GM04504 (cell line): ENCODE measurements at regions not wholly inside any gene's neighbourhood (a gene's known extent, or its start where the extent isn't known, plus 50 kb on each side); places are given as distances from the start of the nearest gene placed in this dataset.
"Not testable (repeated sequence)": the region's sequence is repeated elsewhere in the genome, so short reads cannot be mapped to it uniquely, and the experiment has no call there.

Experiments used
- DNase-seq: peaks from one replicate; pipeline ENCODE4 v3.0.0-alpha.2; 2012; ENCODE audit warnings: low read depth

GRCh38 chr16:13630374-13630773 is 289.6 kb upstream of the ERCC4 start:
- no peak for DNase-seq

DNA sequence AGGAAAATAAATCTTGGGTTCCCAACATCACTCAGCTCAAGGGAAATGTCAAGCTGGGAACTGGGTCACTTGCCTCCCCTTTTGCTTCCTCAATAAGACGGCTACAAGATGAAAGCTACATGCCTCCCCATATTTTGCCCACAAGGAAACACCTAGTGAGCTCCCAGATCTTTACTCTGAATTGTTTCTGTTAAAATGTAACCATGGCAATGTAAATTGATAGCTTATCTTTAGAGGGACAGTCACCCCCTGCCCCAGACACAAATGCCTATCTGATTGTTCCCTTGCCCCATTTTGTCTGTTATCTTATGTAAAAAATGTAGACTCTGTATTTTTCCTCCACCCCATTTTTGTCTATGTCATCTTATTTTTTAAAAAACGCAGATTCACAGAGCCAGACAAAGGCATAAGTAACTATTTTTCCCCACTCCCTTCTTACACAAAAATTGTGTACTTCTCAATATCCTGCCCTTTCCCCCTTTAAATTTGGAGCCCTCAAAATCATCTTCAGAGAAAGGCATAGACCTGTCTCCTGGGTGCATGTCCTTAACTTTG is 288.7 kb upstream of the ERCC4 start:
- DNase-seq, result no peak

- DNase-seq, result no peak
These were observed 288.0 kb upstream of the ERCC4 start for GRCh38 chr16:13631916-13632315.

GRCh38 chr16:13632504-13632903 is 287.4 kb upstream of the ERCC4 start:
- DNase-seq, result not testable (repeated sequence)

- no peak for DNase-seq
These were observed 286.5 kb upstream of the ERCC4 start for GRCh38 chr16:13633391-13633861.

GRCh38 chr16:13634253-13634652 is 285.7 kb upstream of the ERCC4 start:
- no peak for DNase-seq

DNA sequence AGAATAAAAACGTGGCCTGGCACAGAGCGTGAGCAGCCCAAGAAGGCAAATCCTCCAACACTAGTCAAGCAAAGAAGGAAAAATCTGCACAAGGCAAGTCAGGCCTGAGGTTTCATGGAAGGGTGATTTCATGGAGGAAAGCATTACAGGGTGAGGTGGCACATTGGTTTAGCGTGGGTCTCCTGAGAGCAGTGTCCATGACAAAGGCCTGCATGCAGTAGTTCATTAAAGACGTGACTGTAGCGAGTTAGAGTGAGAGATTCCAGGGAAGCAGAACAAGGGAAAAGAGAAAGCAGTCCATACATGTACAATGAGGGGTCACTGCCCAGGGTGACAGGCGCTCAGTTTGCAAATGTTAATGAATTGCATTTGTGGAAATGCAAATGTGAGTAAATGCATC is 285.0 kb upstream of the ERCC4 start:
- DNase-seq, result no peak

DNA sequence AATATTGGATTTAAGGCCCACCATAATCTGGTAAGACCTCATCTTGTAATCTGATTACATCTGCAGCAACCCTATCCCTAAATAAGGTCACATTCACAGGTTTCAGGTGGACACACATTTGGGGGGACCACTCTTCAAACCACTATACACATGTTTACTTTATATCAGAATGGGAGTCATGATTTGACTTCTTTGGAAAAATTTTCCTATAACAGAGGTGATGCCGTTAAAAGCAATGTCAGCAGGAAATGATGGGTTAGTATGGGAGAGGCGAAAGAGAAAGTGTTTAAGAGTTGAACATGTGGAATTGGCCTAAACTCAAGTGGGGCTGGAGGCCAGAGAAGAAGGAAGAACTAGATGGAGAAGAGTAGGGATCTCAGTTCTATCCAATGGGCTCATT is 281.7 kb upstream of the ERCC4 start:
- no peak for DNase-seq

DNA sequence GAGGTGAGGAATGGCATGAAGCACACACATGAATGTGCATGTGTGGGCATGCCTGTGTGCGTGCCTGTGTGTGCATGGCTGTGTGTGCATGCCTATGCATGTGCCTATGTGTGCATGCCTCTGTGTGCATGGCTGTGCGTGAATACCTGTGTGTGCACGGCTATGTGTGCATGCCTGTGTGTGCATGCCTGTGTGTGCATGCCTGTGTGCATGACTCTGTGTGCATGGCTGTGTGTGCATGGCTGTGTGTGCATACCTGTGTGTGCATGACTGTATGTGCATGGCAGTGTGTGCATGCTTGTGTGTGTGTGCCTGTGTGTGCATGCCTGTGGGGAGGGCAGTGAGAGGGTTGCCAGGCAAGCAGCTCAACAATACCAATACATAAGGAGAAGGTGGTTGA is 276.5 kb upstream of the ERCC4 start:
- no peak for DNase-seq

DNA sequence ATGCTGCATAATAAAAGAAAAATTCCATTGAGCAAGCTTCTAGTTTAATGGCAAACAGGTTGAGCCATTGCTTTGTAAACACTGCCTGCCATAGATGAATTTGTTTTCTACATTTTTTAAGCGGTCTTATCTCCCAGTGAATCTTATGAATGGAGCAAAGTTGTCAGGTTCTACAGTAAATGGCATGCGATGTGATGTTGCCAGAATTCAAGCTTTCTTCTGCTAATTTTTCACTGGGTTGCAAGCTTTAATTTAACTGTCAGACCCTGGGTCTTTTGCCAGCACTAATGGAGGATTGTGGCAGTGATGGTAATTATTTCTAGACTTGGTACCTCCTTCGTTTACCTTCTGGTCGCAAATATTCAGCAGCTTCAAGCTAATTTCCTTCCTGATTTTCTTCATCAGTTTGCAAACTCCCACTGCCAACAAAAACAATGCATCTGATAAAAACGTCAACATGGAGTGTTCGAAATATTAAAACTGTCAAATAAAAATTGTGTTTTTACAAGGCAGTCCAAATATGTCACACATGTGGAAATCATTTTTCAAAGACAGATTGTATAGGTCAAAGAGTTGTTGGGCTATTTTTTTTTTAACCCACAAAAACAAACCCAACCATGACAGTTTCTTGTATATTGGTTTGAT is 274.2 kb upstream of the ERCC4 start:
- DNase-seq, result no peak

DNA sequence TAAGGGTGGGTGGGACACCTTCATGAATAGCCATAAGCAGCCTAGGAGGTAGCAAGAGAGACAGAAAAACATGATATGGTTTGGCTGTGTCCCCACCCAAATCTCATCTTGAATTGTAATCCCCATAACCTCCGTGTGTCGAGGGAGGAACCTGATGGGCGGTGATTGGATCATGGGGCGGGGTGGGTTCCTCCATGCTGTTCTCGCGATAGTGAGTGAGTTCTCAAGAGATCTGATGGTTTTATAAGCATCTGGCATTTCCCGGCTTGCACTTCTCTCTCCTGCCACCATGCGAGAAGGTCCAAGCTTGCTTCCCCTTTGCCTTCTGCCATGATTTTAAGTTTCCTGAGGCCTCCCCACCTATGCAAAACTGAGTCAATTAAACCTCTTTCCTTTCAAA is 259.1 kb upstream of the ERCC4 start:
- DNase-seq, result no peak

DNA sequence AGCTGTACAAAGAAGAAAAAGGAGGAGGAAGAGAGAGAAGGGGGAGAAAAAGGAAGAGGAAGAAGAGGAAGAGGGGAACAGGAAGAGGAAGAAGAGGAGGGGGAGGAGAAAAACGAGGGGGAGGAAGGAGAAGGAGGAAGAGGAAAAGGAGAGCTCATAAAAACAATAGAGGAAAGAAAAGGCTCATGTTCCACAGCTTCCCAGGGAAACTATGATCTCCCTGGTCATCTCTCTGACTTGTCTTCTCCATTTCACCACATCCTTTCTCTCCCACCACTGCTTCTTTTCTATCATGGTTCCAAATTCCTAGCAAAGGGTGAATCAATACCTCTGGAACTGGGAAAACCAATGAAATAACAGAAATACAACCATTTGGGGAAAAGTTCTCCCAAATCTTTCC is 254.1 kb upstream of the ERCC4 start:
- no peak for DNase-seq

DNA sequence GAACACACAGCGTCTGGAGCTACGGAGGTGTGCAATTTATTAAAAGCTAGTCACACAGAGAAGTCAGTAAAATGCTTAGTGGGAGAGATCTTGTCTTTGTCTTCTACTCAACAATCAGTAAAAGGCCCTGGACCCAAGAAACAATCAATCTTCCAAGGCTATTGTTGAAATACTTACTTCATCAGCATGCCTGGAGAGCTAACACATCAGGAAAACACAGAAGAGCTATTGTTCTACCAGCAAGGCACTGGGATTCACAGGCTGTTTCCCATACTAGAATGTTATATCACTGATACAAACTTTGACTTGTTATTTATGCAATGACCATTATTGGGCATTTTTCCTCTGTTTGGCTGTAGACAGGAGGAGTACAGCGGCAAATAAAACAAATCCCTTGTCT is 247.8 kb upstream of the ERCC4 start:
- DNase-seq, result no peak

GRCh38 chr16:13680021-13680889 is 239.7 kb upstream of the ERCC4 start:
- DNase-seq, result no peak

DNA sequence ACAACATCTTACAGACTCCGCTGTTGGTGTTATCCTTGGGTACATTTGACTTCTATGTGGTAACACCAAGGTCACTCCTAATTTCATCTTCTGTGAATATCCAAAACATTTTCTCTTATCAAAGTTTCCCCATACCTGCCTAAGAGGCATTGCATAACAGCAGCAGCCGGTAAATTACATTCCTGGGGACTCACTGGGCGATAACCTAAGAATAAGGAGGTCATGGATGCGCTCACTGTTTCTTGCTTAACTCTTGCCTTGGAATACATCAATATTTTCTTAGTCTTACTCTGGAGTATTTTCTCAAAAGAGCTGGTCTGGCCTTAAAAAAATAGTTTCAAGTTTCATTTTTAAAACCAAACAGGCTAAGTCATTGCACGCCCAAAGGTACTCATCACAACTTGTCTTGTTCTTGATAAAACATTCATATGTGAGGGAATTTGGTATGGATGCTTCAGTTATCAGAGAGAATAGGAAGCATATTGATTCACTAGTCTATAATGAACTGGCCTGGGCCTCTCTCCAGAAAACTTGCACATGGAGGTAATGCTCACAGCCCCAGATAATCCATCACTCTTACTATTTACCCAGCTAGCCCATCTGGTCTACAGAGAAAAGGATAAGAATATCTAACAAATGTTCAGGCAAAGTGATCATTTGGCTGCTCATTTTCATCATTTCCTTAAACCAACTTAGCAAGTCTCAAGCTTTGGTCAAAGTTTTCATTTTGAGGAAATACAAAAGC is 235.0 kb upstream of the ERCC4 start:
- no peak for DNase-seq

DNA sequence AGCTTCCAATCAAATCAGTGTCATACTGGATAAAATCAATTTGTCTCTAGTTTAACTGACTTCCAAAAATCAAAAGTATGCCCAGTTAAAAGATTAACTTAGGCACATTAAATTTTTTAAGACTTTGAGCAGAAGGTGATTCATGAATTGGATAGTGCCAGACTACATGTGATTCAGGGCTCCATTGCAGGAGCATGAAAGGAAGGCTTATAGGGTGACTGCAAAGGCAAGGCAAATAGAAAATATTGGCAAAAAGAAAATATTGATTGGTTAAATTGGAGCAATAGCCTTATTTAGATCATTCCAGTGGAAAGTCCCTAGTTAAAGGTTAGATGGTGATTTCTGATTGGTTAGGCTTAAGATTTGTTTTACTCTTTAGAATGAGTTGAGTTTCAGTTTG is 223.9 kb upstream of the ERCC4 start:
- DNase-seq, result no peak

DNA sequence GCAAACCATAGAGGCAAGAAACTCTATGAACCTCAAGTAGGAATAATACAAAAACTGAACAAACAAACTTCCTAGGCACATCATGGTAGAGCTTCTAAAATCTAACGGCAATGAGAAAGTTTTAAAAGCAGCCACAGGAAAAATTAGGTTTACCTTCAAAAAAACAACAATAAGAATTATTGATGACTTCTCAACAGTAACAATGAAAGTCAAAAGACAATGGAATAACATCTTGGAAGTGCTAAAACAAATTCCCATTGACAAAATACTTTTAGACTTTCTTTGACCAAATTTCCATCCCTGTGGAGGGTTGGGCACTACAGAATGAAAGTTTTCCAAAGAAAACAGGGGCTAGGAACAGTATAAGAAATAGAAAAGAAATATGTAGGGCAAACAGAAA is 222.9 kb upstream of the ERCC4 start:
- DNase-seq, result no peak

DNA sequence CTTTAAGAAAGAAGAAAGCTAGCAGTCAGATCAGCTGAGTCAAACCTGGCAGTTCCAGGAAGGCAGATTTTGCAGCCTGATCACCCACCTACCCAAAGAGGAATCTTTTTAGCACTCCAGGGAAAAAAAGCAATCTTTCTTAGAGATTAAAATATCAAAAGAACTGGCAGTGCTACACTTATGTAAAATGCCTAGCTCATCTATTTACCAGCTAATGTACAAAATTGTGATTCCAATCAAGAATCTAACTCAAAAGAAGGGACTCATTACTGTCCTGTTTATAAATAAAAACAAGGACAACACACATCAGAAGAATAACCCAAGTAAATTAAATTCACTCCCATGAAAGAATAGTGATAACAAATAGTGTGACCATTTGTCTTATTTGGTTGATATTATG is 222.4 kb upstream of the ERCC4 start:
- DNase-seq, result no peak

GRCh38 chr16:13702614-13703013 is 217.3 kb upstream of the ERCC4 start:
- DNase-seq, result no peak

- DNase-seq, result no peak
These were observed 211.4 kb upstream of the ERCC4 start for GRCh38 chr16:13708347-13709120.

GRCh38 chr16:13718748-13719147 is 201.2 kb upstream of the ERCC4 start:
- DNase-seq, result no peak

DNA sequence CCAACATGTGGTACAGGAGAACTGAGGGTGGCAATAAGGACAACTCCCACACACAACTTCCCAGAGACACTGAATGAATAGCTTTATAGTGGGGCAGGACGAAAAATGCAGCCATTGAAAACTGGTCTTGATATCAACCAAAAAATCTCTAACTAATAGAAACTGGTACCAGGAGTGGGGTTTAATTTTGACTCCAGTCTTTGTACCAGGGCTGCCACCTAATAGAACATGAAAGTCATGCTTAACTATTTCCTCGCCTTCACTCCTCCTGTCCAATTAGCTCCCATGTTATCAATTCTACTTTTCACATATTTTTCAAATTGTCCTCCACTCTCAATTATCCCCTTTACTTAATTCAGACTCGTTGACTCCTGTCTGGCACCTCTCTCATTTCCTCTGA is 192.0 kb upstream of the ERCC4 start:
- DNase-seq, result no peak
